Loucy (cell line): ENCODE measurements at regions not wholly inside any gene's neighbourhood (a gene's known extent, or its start where the extent isn't known, plus 50 kb on each side); places are given as distances from the start of the nearest gene placed in this dataset.
"Not testable (repeated sequence)": the region's sequence is repeated elsewhere in the genome, so short reads cannot be mapped to it uniquely, and the experiment has no call there.

Experiments
- H2AFZ ChIP-seq: fragments of 200-600 bp; sonication (generic); 2 replicates; pipeline ENCODE4 v1.6.0; 2016; ENCODE audit warnings: antibody characterized with exemption, mild to moderate bottlenecking, low read length, moderate library complexity
- H3F3A ChIP-seq: fragments of 200-600 bp; 2 replicates; pipeline ENCODE4 v1.6.0; 2016; ENCODE audit warnings: antibody characterized with exemption, low read depth, mild to moderate bottlenecking
- H3K27me3 ChIP-seq: fragments of 200-600 bp; sonication (generic); 2 replicates; pipeline ENCODE4 v1.6.1; 2014; ENCODE audit warnings: low read length, mild to moderate bottlenecking; ENCODE audit not compliant: insufficient read depth, poor library complexity, severe bottlenecking
- H3K36me3 ChIP-seq: fragments of 200-600 bp; sonication (generic); 2 replicates; pipeline ENCODE4 v1.6.1; 2016; ENCODE audit warnings: low read length; ENCODE audit not compliant: insufficient read depth
- H3K4me1 ChIP-seq: fragments of 200-600 bp; sonication (generic); 2 replicates; pipeline ENCODE4 v1.5.1; 2014; ENCODE audit warnings: low read length, mild to moderate bottlenecking; ENCODE audit not compliant: insufficient read depth, poor library complexity, severe bottlenecking
- H3K4me2 ChIP-seq: fragments of 200-600 bp; sonication (generic); 2 replicates; pipeline ENCODE4 v1.6.0; 2014; ENCODE audit warnings: antibody characterized with exemption, low read length, low read depth, mild to moderate bottlenecking; ENCODE audit not compliant: poor library complexity, severe bottlenecking
- H3K4me3 ChIP-seq: fragments of 200-600 bp; sonication (generic); 2 replicates; pipeline ENCODE4 v1.5.1; 2014; ENCODE audit warnings: low read length, mild to moderate bottlenecking, mixed read lengths; ENCODE audit not compliant: poor library complexity, severe bottlenecking
- H3K79me2 ChIP-seq: fragments of 200-600 bp; sonication (generic); 2 replicates; pipeline ENCODE4 v1.6.1; 2014; ENCODE audit warnings: low read length; ENCODE audit not compliant: insufficient read depth
- H3K9ac ChIP-seq: fragments of 200-600 bp; sonication (generic); 2 replicates; pipeline ENCODE4 v1.6.0; 2014; ENCODE audit warnings: mild to moderate bottlenecking, low read depth, low read length, moderate library complexity; ENCODE audit not compliant: poor library complexity, severe bottlenecking
- H3K9me2 ChIP-seq: fragments of 200-600 bp; sonication (generic); replicated peaks from 2 replicates; pipeline ENCODE4 v1.6.1; 2016; ENCODE audit warnings: low read depth, low read length, mixed read lengths
- H3K9me3 ChIP-seq: fragments of 200-600 bp; sonication (generic); 2 replicates; pipeline ENCODE4 v1.6.1; 2014; ENCODE audit warnings: mild to moderate bottlenecking, antibody characterized with exemption, low read length, low read depth; ENCODE audit not compliant: insufficient read depth
- H4K20me1 ChIP-seq: fragments of 200-600 bp; sonication (generic); 2 replicates; pipeline ENCODE4 v1.6.0; 2014; ENCODE audit warnings: antibody characterized with exemption, low read length, mild to moderate bottlenecking; ENCODE audit not compliant: insufficient read depth, poor library complexity, severe bottlenecking
- CTCF ChIP-seq: fragments of 200-600 bp; sonication (generic); conservative IDR thresholded peaks from 2 replicates; pipeline ENCODE4 v1.5.1; 2014; ENCODE audit warnings: mild to moderate bottlenecking, antibody characterized with exemption, low read length
- EZH2phosphoT487 ChIP-seq: fragments of 200-600 bp; IDR thresholded peaks from 2 replicates; pipeline ENCODE4 v1.6.1; 2018; ENCODE audit warnings: antibody characterized with exemption, mild to moderate bottlenecking, moderate library complexity, borderline replicate concordance

DNA sequence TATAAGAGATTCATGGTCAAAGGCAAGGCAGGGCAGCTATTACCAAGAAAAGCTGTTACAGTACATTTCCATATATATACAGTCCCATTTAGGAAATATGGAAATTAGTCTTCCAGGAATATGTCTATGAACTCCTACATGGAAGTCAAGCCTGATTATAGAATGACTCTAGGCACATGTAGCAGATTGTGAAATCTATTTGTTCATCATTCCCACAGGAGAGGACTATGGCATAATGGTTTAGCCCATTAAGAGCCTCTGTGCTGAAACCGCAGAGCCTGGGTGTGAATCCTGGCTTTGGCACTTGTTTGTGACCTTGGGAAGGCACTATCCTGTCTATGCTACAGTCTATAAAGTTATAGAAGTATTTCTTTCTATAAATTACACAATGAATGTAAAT, 764.8 kb downstream of the RAPGEF2 start:
- TF ChIP-seq CTCF (no peak), EZH2phosphoT487 (no peak)
- Histone ChIP-seq H3K4me2 (no peak overlapping the region), H3K36me3 (no peaks in the 10 kb centered on the region), H3K9me2 (no peaks in the 10 kb centered on the region), H3K4me3 (no peak overlapping the region), H3F3A (no peaks in the 10 kb centered on the region), H4K20me1 (no peaks in the 10 kb centered on the region), H3K79me2 (no peaks in the 10 kb centered on the region), H3K9me3 (no peaks in the 10 kb centered on the region), H3K27me3 (no peaks in the 10 kb centered on the region), H3K4me1 (no peaks in the 10 kb centered on the region), H3K9ac (no peak overlapping the region), H2AFZ (no peak overlapping the region)

- not testable (repeated sequence) for H2AFZ ChIP-seq, H3K36me3 ChIP-seq, H3K9me3 ChIP-seq
These were observed 766.1 kb downstream of the RAPGEF2 start for GRCh38 chr4:159868936-159869335.

GRCh38 chr4:159871141-159871540, 768.3 kb downstream of the RAPGEF2 start:
- Histone ChIP-seq H3K9ac (no peak overlapping the region), H3F3A (no peaks in the 10 kb centered on the region), H3K9me2 (no peaks in the 10 kb centered on the region), H3K79me2 (no peaks in the 10 kb centered on the region), H3K36me3 (no peaks in the 10 kb centered on the region), H3K4me1 (no peaks in the 10 kb centered on the region), H3K9me3 (no peaks in the 10 kb centered on the region), H4K20me1 (no peaks in the 10 kb centered on the region), H3K27me3 (no peaks in the 10 kb centered on the region), H2AFZ (no peak overlapping the region), H3K4me3 (no peak overlapping the region), H3K4me2 (no peak overlapping the region)
- TF ChIP-seq EZH2phosphoT487 (no peak), CTCF (no peak)

More at GRCh38 chr4:159868936-159869335, 766.1 kb downstream of the RAPGEF2 start:
- H3K9ac ChIP-seq, H3K4me1 ChIP-seq, H3K4me2 ChIP-seq, H3F3A ChIP-seq, H3K27me3 ChIP-seq, H4K20me1 ChIP-seq, H3K4me3 ChIP-seq, H3K79me2 ChIP-seq, H3K9me2 ChIP-seq: not testable (repeated sequence)

- no peak overlapping the region for H3K9ac ChIP-seq
- H3K4me3 ChIP-seq: no peak overlapping the region
- H3K4me1 ChIP-seq: no peaks in the 10 kb centered on the region
- no peaks in the 10 kb centered on the region for H3K9me2 ChIP-seq
- H3K27me3 ChIP-seq: no peaks in the 10 kb centered on the region
- H3K4me2 ChIP-seq: no peak overlapping the region
- no peaks in the 10 kb centered on the region for H3K9me3 ChIP-seq
- no peaks in the 10 kb centered on the region for H3K79me2 ChIP-seq
- no peaks in the 10 kb centered on the region for H3K36me3 ChIP-seq
- no peak for TF ChIP-seq EZH2phosphoT487
- TF ChIP-seq CTCF: no peak
- H2AFZ ChIP-seq: no peak overlapping the region
- no peaks in the 10 kb centered on the region for H3F3A ChIP-seq
- H4K20me1 ChIP-seq: no peaks in the 10 kb centered on the region
These were observed 778.3 kb downstream of the RAPGEF2 start for GRCh38 chr4:159881158-159881557.
